Stimulated activated CD8-positive, alpha-beta memory T cell treated with anti-CD3 and anti-CD28 coated beads, Interleukin-12 subunit alpha, Interleukin-12 subunit beta, amount 100 ng/mL, for 24 hours (primary cell): ENCODE measurements at regions not wholly inside any gene's neighbourhood (a gene's known extent, or its start where the extent isn't known, plus 50 kb on each side); places are given as distances from the start of the nearest gene placed in this dataset.

Experiments
- DNase-seq: peaks from one replicate; pipeline ENCODE4 v3.0.0-alpha.2; 2020; ENCODE audit errors: extremely low read depth

DNA sequence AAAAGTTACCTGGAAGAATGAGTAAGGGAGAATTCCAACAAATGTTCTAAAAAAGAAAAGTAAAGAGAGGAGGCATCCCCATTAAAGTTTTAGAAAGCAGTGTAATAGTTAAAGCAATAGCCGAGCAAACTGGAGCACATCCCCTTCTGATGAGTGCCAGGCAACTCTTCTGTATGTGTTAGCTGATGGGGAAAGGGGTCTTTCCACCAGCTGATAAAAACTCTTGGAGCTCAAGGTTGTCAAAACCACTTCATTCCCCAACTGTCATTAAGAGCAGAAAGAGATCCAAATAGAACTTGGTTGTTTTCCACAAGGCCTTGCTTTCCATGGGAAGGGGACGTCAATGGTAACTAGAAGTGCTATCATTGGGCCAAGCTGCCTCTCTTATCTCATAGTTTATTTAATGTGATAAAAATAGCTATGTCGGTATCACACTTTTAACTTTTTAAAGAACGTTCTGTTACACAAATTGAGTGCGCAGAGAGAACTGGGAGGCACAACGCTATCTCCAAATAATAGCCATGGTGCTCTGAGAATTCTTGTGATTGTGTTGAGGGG is 116.9 kb downstream of the POLR2M start:
- no peak for DNase-seq

DNA sequence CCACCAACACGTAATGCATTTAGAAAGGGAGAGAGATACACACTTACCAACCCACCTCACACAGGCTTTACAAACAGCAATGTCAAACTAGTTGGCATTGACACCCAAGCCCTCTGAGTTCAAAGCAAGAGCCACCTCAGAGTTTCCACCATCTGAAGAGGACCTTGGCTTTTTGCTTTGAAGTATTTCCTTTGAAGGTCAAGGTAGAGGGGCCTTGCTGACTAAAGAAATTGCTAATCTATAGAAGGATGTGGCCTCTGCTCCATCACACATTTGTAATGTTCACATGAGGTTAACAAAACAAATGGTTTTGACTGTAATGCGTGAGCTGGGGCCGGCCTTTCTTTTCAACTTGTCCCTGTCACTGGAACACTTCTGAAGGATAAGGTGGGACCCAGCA is 117.7 kb downstream of the POLR2M start:
- no peak for DNase-seq

GRCh38 chr15:57827021-57827420 is 120.5 kb downstream of the POLR2M start:
- no peak for DNase-seq

- DNase-seq = no peak
These were observed 121.5 kb downstream of the POLR2M start for GRCh38 chr15:57827971-57828370.

DNA sequence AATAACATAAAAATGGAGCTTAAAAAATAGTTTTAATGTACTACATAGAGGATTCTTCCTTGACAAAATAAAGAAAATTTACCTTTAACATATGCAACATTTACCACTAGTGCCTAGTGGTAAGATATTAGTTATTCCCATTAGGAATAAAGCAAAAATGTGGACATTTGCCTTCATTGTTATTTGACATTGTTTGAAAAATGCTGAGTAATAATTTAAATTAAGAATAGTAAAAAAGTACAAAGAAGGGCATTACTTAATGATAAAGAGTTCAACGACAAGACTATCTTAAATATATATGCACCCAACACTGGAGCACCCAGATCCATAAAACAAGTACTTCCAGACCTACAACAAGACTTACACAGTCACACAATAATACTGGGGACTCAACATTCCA is 125.7 kb downstream of the POLR2M start:
- no peak for DNase-seq

DNA sequence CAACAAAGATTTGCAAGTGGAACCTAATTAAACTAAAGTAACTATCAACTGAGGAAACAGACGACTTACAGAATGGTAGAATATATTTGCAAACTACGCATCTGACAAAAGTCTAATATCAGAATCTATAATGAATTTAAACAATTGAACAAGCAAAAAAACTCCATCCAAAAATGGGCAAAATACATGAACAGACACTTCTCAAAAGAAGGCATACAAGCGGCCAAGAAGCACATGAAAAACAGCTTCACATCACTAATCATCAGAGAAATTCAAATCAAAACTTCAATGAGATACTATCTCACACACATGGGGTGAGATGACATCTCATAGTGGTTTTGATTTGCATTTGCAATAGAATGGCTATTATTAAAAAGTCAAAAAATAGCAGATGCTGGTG is 128.6 kb downstream of the POLR2M start:
- no peak for DNase-seq

- no peak for DNase-seq
These were observed 142.8 kb downstream of the POLR2M start for GRCh38 chr15:57849317-57849716.

DNA sequence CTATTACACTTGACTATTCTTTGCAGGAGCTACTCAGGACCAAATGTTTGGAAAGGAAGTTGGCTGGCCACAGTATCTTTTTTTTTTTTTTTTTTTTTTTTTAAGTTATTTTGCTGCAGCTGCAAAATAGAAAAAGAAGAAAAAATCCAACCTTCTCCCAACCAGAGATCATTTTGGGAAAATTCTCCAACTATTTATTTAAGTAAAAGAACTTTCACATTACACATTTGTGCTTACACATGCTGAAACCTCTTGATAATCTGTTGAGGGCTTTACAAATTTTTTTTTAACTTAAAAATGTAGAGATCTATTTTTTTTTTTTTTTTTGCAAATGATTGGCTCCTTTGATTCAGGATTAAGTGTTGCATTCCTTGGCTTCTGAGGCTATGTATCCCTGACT is 148.0 kb downstream of the POLR2M start:
- DNase-seq = no peak

- no peak for DNase-seq
These were observed 151.4 kb downstream of the POLR2M start for GRCh38 chr15:57857871-57858270.

DNA sequence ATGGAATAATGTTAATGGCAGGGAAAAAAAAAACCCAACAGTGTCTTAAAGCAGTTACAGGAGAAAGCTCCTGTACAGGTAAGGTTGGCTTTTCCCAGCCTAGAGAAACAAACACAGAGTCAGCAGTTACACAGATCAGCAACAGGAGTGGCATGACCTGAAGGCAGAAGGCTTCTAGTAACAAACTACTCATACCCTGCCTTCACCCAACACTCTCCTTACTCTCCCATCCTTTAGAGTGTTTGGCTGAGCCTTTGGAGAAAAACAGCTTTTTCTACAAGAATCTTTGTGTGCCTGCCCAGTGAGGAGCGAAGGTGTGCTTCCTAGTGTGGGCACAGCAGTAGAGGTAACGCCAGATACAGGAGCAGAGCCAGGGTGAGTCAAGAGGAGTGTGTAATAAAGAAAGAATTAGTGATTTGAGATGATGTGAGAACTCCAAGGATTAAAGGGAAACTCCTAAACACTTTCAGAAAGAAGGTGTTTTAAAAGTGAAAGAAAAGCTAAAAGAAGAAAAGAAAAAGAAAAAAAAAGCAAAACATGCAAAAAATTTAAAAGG is 152.7 kb downstream of the POLR2M start:
- no peak for DNase-seq

DNA sequence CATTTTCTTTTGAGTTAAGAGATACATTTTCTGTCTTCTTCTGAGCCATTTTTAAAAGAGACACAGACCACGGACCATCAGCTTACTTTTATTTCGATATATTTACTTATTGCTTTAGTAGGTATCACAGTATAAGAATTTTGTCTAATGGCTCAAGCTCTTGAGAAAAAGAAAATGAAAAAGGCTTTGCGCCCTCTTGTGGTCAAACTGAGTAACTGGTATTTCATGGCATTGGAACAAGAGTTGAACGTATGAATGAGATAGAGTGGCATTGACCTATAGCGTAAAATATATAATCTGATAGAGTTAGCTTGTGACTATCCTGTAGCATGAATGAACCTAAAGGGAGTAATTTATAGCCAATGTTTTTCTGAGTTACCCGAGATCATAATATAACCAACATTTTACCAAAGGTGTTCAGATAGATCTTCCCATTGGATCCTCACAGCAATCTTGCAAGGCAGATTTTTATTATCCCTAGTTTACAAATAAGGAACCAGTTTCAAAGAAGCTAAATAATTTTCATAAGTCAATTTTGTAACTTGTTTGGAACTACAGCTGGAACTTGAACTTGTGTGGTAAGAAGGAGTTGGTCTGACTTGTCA is 154.6 kb downstream of the POLR2M start:
- DNase-seq = no peak

DNA sequence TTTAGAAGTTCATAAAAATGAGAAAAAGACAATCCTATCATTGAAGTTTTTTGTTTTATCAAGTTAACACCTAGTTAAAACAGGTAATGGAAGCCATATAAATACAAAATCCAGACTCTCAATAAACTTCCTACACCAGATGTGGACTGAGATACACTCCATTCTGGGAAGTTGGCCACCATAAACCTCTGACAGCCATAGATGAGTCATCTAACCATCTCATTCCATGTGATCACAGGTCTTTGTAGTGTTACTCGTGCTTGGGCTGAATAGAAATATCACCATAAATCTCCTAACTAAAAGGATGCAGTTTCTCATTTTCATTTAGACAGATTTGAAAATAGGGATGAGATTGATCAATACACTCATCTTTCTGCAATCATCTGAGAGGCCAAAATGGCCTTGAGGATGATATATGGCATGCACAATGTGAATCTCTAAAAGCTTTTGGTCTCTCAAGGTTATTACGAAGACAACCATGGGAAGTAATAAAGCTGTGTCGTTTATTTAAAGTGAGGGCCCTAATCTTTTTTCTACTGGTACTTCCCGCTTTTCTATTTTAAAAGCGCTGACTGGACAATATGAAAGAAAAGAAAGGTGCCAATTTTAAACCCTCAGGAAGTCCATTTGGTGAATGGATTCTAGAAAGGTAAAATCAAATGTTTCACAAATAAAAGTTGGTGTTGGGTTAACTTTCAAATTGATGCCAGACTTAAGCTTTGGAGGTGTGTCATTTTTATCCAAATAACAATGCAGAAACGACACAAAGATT is 155.5 kb downstream of the POLR2M start:
- no peak for DNase-seq

GRCh38 chr15:57862761-57863160 is 156.2 kb downstream of the POLR2M start:
- DNase-seq = no peak

- no peak for DNase-seq
These were observed 158.8 kb downstream of the POLR2M start for GRCh38 chr15:57865294-57865693.

DNA sequence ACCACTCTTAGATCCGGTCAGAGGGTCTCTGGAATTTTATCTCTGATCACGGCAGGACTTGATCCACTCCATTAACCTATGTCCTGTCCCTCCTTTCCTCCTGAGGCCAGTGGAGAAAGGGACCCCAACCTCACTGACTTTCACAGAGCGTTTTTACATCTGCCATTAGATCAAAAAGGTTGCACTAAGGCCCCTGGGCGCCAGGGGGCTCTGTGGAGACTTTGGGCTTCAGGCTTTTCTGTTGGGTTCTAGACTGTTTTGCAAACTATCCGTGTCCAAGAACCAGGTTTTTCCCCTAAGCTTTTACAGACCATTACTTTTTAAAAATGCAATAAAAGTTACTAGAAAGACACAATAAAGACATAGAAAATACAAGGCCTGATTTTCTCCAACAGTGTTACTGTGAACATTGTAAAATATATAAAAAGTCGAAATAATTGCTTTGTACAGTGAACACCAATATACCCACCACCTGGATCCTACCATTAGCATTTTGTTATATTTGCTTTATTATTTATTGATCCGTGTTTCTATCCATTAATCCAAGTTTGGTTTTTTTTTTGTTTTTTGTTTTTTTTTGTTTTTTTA is 159.7 kb downstream of the POLR2M start:
- peak; percentile 7 for DNase-seq

GRCh38 chr15:57867970-57868798 is 161.7 kb downstream of the POLR2M start:
- no peak for DNase-seq

DNA sequence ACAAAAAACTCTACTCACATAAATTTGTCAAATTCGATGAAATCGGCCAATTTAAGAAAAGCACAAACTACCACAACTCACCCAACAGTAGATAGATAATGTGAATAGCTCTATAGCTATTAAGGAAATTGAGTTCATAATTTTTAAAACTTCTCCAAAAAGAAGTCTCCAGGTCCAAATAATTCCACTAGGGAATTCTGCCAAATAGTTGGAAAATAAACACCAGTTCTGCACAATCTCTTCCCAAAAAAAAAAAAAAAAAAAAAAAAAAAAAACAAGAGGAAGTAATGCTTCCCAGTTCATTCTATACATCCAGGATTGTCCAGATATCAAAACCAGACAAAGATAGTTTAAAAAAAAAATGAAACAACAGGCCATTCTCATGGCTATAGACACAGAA is 164.2 kb downstream of the POLR2M start:
- DNase-seq = no peak

DNA sequence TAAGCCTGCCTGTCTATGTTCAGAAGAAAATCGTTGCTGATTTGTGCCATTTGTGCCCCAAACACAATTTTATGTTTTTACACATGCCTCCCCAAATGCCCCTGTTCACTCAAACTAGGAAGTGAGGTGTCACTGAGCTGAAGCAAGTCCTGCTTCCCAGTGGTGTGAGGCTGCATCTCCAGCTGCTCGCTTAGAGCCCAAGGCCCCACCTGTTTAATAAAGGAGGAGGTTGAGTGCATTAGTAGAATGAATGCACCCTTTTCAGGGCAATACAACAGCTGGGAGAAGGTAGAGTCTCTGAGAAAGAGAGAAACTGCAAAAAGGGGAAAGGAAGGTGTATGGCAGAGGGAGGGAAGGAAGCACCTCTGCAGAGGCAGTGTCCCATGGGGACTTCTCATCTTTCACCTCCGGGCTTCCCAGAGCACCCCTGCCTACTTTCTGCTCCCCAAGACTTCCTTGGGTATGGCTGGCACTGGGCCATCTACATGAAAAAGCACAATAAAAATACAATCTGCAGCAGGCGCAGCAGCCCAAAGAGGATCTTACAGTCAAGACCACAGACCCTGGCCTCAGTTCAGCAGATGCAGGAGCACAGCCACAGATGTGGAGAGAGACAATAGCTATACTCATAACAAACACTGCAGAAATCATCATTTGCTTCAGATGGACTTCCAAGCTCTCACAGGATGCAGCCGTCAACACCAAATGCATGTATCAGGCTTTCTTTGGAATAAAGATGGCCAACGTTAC is 165.9 kb downstream of the POLR2M start:
- DNase-seq = no peak

DNA sequence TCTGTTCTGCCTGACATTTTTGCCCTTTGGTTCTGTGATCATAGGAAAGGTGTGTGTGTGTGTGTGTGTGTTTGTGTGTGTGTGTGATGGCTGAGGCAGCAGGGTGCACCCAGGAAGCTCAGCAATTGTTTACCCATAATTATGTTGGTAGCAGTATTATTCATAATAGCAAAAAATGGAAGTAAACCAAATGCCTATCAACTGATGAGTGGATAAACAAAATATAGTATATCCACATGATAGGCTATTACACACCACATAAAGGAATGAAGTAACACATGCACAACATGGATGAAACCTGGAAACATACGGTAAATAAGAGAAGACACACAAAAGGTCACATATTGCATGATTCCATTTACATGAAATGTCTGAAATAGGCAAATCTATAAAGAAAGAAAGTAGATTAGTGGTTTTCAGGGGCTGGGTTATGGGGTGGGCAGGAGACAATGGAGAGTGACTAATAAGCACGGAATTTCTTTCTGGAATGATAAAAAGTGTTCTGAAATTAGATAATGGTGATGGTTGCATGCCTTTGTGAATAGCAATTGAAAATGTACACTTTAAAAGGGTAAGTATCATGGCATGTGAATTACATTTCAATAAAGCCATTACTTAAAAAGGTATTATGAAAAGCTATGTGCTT is 167.2 kb downstream of the POLR2M start:
- DNase-seq = no peak

DNA sequence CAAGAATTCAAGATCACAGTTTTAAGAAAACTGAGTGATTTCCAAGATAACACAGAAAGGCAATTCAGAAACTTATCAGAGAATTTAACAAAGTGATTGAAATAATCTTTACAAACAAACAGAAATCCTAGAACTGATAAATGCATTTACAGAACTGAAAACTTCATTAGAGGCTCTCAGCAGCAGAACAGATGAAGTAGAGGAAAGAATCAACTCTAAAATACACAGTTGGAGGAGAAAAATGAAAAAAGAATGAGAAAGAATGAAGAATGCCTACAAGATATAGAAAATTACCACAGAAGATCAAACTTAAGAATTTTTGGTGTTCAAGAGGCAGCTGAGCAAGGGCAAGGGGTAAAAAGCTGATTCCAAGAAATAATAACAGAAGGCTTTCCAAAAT is 168.8 kb downstream of the POLR2M start:
- no peak for DNase-seq

- DNase-seq = no peak
These were observed 172.1 kb downstream of the POLR2M start for GRCh38 chr15:57878573-57878972.
